Stimulated activated CD8-positive, alpha-beta memory T cell treated with anti-CD3 and anti-CD28 coated beads, Interleukin-4, amount 100 ng/mL, for 1 hour (primary cell): ENCODE measurements at regions not wholly inside any gene's neighbourhood (a gene's known extent, or its start where the extent isn't known, plus 50 kb on each side); places are given as distances from the start of the nearest gene placed in this dataset.

ENCODE experiments used
- DNase-seq, 2 donors: peaks; one replicate each; pipeline ENCODE4 v3.0.0-alpha.2; 2020; ENCODE audit warnings: low read depth in 2 of 2, low spot score in 1 of 2

DNA sequence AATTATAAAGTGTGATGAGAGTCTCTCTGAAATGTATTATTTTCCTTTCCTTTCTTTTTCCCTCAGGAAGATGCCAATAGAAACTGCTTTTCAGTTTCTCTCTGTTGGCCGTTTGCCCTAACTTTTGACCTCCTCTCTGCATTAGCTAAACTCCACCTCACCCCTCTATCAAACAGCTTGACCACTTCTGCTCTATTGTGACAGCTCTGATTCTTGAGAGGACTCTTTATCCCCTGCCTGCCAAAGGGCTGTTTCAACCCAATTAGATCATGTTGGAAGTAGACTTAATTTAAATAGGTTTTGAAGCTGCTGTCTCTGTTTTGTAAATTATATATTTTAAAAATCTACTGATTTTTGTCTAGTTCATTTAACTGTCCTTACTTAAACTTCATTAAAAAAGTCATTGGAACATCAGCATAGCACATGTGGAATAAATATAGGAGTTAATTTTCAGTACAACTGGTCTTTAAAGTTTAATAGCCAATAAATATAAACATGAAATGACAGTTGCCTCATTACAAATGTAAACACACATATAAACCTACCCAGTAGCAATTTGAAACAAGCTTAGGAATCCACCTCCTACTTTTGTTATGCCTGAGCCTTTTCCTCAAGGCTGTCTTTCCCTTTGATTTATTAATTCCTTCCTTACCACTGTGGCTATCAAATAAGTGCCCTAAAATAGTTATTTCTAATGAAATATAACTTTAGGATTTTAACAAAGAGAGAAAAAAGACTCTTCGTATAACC lies 152.0 kb downstream of the CHRM3 start:
- no peak for DNase-seq

DNA sequence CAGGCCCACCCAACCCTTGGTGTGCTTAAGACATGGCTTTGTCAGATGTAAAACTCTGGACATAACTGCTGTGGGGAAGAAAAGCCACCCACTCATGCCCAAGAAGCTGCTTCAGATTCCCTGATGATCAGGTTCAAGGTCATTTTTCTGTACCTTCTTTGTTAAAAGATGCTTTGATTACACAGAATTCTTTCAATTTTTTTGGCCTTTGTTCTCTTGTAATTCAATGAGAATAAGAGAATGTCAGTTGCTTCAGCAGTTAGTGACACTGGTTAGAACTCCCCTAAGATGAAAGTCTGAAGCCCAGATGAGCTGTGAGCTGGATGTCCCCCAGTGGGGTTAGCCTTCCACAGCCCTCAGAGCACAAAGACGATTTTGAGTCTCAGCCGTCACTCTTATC lies 152.7 kb downstream of the CHRM3 start:
- DNase-seq = no peak

DNA sequence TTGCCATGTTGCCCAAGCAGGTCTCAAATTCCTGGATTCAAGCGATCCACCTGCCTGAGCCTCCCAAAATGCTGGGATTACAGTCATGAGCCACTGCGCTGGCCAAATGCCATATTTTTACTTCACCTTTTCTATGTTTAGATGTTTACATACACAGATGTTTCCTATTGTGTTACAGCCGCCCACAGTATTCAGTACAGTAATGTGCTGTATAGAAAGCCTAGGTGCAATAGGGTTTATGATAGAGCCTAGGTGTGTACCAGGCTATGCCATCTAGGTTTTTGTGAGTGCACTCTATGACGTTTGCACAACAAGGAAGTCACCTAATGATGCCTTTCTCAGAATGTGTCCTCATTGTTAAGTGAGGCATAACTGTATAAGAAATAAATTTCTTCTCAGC lies 153.4 kb downstream of the CHRM3 start:
- no peak for DNase-seq

- DNase-seq = no peak
These were observed 157.5 kb downstream of the CHRM3 start for GRCh38 chr1:239543873-239544272.

DNA sequence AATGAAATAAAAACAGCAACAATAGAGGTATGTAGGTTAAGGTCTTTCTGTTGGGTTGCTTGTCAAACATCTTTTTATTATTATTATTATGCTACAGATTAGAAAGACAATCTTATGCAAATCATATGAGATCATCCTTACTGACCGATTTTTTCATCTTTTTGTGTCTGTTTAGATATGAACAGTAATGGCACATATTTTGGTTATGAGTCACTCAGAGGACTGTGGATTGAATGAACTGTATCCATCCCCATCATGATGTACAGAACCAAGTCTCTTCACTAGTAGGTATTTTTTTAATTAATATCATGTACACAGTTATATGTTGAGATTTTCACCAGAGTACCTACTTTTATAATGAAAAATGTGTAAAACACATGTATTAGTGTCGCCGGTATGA lies 159.1 kb downstream of the CHRM3 start:
- no peak for DNase-seq

DNA sequence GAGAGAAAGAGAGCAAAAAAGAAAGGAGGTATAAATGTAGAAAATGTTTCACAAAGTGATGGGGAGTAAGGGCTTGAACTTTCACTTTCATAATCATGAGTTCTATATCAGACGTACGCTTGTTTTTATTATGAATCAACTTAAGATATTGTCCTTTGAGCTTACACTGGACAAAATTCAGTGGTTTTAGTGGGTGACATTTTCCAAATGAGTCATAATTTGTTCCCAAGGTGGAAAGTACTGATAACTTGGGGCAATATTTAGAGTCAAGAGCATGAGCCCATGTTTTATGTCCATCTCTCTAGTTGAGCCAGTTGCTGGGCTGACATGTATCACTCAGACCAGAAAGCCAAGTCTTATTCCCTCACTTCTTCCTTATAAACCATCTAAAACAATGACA lies 161.6 kb downstream of the CHRM3 start:
- DNase-seq = no peak

- DNase-seq = no peak
These were observed 163.8 kb downstream of the CHRM3 start for GRCh38 chr1:239550178-239550577.

GRCh38 chr1:239555350-239555749 lies 169.0 kb downstream of the CHRM3 start:
- no peak for DNase-seq

- no peak for DNase-seq
These were observed 172.2 kb downstream of the CHRM3 start for GRCh38 chr1:239558559-239558958.

DNA sequence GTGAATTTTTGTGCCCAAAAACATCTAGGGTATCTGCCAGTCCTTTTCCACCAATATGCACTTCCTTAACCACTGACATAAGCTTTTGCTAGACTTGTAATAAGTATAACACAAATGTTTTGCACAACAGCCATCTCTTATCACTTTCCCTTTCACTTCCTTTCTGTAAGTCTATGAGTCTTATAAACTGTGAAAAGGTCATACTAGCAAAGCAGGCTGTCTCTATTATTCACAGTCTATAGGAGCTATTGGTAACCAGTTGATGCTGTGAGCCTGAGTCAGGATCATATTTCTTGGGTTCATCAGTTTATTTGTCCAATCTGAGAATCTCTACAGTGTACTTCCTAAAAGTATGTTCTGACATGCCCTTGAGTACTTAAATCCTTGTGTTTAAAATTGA lies 172.6 kb downstream of the CHRM3 start:
- no peak for DNase-seq

- no peak for DNase-seq
These were observed 174.6 kb downstream of the CHRM3 start for GRCh38 chr1:239560921-239561320.

- no peak for DNase-seq
These were observed 175.7 kb downstream of the CHRM3 start for GRCh38 chr1:239562095-239562494.

DNA sequence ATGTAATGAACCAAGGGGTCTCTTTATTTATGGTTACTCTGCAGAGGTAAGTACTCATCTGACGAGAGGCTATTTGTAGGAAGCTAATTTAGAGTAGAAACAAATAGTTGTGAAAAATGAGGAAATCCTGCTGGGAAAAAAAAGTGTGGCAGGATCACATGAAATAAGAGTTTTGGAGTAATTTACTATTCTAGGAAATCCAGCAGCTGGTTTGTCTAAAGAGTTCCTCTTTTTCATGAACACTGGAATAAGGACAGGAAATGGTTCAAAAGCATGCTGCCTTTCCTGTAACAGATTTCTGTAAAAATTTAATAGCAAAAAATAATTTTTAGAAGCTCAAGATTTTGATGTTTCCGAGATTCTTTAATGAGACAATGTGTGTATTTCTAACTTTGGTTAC lies 177.3 kb downstream of the CHRM3 start:
- no peak for DNase-seq

GRCh38 chr1:239566074-239566473 lies 179.7 kb downstream of the CHRM3 start:
- DNase-seq = no peak

DNA sequence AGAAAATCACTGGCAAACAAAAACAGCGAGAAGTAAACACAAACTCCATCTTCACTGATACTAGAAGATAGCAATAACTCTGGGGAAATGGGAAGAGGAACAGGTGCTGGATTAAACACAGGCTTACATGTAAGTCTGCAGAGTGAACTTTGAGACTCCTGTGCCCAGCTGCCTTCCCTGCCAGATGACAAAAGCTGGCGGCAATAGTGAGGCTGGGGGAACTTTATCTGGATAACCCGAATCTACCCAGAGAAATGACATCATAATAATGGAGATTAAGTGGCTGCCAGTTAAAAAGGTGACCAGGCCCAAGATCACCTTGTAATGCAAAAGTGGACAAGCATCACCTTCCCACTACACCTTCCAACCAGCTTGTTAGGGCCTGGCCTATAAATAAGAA lies 184.5 kb downstream of the CHRM3 start:
- no peak for DNase-seq

- DNase-seq = no peak
These were observed 185.8 kb downstream of the CHRM3 start for GRCh38 chr1:239572183-239572582.

DNA sequence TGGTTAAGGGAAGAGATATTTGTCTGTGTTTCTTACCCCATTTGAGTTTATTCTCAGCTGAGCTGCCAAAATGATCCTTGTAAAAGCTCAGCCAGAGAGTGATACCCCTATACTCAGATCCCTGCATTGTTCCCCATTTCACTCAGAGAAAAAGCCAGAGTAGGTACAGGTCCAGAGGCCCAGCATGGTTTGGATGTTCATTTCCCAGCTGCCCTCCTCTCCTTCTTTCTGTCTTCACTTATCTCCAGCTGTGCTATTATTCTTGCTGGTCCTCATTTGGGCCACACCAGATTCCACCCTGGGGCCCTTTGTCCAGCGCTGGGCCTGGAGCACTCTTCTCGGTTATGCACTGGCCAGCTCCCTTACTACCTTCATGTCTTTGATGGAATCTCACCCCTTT lies 187.7 kb downstream of the CHRM3 start:
- no peak for DNase-seq

- DNase-seq = no peak
These were observed 188.7 kb downstream of the CHRM3 start for GRCh38 chr1:239575113-239575512.

GRCh38 chr1:239583536-239583935 lies 197.2 kb downstream of the CHRM3 start:
- no peak for DNase-seq

DNA sequence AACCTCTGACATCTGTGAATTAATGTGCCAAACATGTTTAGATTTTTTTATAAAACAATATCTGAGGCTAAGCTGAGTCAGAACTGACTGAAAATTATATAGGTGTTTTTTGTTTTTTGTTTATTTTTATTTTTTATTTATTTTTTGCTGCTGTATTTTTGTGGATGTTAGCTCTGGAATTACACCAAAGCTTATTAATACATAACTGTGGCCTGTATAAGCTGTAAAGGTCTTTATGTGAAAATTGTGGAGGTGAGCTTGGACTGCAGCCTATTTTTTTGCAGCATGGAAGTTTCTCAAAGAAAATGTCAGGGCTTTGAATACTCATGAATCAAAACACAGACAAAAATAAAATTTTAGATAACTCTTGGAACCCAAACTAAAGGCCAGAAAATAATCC lies 199.8 kb downstream of the CHRM3 start:
- no peak for DNase-seq

- DNase-seq = no peak
These were observed 200.7 kb downstream of the CHRM3 start for GRCh38 chr1:239587066-239587465.

GRCh38 chr1:239587574-239588369 lies 201.4 kb downstream of the CHRM3 start:
- DNase-seq = no peak

DNA sequence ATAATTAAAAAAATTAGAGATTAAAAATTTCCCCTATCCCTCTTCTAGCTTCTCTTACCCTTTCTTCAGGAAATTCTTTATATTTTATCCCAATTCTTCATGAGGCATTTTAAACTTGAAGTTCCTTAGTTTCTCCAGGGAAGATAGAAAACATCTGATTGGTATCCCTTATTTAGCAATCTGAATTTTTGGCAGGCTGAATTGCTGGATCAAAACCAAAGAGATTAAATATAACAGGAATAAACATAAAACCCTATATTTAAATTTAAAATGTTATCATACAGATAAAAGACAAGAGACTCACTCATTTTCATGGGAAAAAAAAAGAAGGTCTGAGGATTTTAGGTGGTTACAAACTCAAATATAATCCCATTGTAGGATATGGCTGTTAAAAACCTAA lies 204.2 kb downstream of the CHRM3 start:
- no peak for DNase-seq
